Chondrocyte (in vitro differentiated cells): ENCODE measurements at regions not wholly inside any gene's neighbourhood (a gene's known extent, or its start where the extent isn't known, plus 50 kb on each side); places are given as distances from the start of the nearest gene placed in this dataset.

ENCODE experiments used
- DNase-seq: peaks from one replicate; pipeline ENCODE4 v3.0.0; 2021; ENCODE audit warnings: mixed read lengths, low spot score
- H3K27ac Mint-ChIP-seq: one replicate; pipeline ENCODE4 v1.8.0; 2021; ENCODE audit warnings: mild to moderate bottlenecking, moderate library complexity, mixed read lengths; ENCODE audit not compliant: unreplicated experiment
- H3K27me3 Mint-ChIP-seq: 2 replicates; pipeline ENCODE4 v1.8.0; 2021; ENCODE audit warnings: low read depth, mixed read lengths
- H3K36me3 Mint-ChIP-seq: 2 replicates; pipeline ENCODE4 v1.8.0; 2021; ENCODE audit warnings: low read depth, mixed read lengths
- H3K4me1 Mint-ChIP-seq: 2 replicates; pipeline ENCODE4 v1.8.0; 2021; ENCODE audit warnings: low read depth, mild to moderate bottlenecking, mixed read lengths
- H3K4me3 Mint-ChIP-seq: one replicate; pipeline ENCODE4 v1.8.0; 2021; ENCODE audit warnings: mild to moderate bottlenecking, moderate library complexity, mixed read lengths; ENCODE audit not compliant: unreplicated experiment
- H3K9me3 Mint-ChIP-seq: 2 replicates; pipeline ENCODE4 v1.8.0; 2021; ENCODE audit warnings: low read depth, mixed read lengths
- TF ChIP-seq, protein P1 (sequence below): fragments of 200-600 bp; sonication (generic); IDR thresholded peaks from 2 replicates; pipeline ENCODE4 v1.5.0; 2021; ENCODE audit warnings: antibody characterized with exemption, mild to moderate bottlenecking, moderate library complexity

- H3K4me3 Mint-ChIP-seq, result no peak overlapping the region
These were observed 525.5 kb upstream of the RGMA start for GRCh38 chr15:93614386-93615104.

GRCh38 chr15:93613386-93613785 is 524.4 kb upstream of the RGMA start:
- H3K27me3 Mint-ChIP-seq, result peaks cover 11% of the 10 kb centered on the region
- H3K27ac Mint-ChIP-seq, result no peak overlapping the region
- H3K4me1 Mint-ChIP-seq, result no peaks in the 10 kb centered on the region
- no peaks in the 10 kb centered on the region for H3K36me3 Mint-ChIP-seq
- H3K4me3 Mint-ChIP-seq, result no peak overlapping the region
- TF ChIP-seq, protein P1, sequence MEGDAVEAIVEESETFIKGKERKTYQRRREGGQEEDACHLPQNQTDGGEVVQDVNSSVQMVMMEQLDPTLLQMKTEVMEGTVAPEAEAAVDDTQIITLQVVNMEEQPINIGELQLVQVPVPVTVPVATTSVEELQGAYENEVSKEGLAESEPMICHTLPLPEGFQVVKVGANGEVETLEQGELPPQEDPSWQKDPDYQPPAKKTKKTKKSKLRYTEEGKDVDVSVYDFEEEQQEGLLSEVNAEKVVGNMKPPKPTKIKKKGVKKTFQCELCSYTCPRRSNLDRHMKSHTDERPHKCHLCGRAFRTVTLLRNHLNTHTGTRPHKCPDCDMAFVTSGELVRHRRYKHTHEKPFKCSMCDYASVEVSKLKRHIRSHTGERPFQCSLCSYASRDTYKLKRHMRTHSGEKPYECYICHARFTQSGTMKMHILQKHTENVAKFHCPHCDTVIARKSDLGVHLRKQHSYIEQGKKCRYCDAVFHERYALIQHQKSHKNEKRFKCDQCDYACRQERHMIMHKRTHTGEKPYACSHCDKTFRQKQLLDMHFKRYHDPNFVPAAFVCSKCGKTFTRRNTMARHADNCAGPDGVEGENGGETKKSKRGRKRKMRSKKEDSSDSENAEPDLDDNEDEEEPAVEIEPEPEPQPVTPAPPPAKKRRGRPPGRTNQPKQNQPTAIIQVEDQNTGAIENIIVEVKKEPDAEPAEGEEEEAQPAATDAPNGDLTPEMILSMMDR, result no peak
- peaks cover 5% of the 10 kb centered on the region for H3K9me3 Mint-ChIP-seq
- no peak for DNase-seq

More at GRCh38 chr15:93614386-93615104, 525.5 kb upstream of the RGMA start:
- no peak for DNase-seq
- Mint-ChIP-seq H3K27me3 (peaks cover 19% of the 10 kb centered on the region), H3K4me1 (no peaks in the 10 kb centered on the region), H3K27ac (no peak overlapping the region), H3K36me3 (no peaks in the 10 kb centered on the region), H3K9me3 (peaks cover 5% of the 10 kb centered on the region)
- TF ChIP-seq, protein P1, result no peak

GRCh38 chr15:93612953-93613352 is 523.9 kb upstream of the RGMA start:
- no peak overlapping the region for H3K4me3 Mint-ChIP-seq
- H3K36me3 Mint-ChIP-seq, result no peaks in the 10 kb centered on the region
- peaks cover 14% of the 10 kb centered on the region for H3K27me3 Mint-ChIP-seq
- DNase-seq, result no peak
- H3K9me3 Mint-ChIP-seq, result peaks cover 5% of the 10 kb centered on the region
- H3K27ac Mint-ChIP-seq, result no peak overlapping the region
- H3K4me1 Mint-ChIP-seq, result no peaks in the 10 kb centered on the region
- TF ChIP-seq, protein P1, result no peak

- no peaks in the 10 kb centered on the region for H3K36me3 Mint-ChIP-seq
- H3K4me1 Mint-ChIP-seq, result no peaks in the 10 kb centered on the region
- DNase-seq, result no peak
- TF ChIP-seq, protein P1, result no peak
- H3K4me3 Mint-ChIP-seq, result no peak overlapping the region
- peaks cover 5% of the 10 kb centered on the region for H3K9me3 Mint-ChIP-seq
- peaks cover 9% of the 10 kb centered on the region for H3K27me3 Mint-ChIP-seq
- H3K27ac Mint-ChIP-seq, result no peak overlapping the region
These were observed 521.9 kb upstream of the RGMA start for GRCh38 chr15:93610944-93611343.

DNA sequence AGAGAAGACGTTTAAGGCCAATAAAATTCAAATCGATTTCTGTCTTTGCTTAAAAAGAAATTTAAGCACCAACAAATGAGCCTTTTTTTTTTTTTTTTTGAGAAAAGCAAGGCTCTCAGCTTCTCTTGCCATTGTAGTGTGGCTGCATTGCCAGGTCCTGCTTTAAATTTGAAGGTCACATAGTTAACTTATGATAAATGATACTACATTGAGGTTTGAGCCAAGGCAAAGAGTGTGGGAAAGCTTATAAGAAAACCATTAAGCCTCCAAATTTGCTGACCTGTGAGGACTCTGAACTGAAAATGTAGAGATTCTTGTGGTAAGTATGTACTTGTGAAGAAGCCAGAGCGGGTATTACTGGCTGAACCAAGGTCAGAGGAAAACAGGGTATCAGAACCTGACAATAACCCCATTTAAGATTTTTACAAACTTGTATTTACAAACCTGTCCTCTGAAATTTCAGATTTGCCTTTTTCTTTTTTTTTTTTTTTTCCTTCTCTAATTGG is 519.7 kb upstream of the RGMA start:
- H3K27me3 Mint-ChIP-seq, result peaks cover 14% of the 10 kb centered on the region
- TF ChIP-seq, protein P1, result no peak

More for the DNA sequence above, 519.7 kb upstream of the RGMA start:
- Mint-ChIP-seq H3K36me3 (no peaks in the 10 kb centered on the region), H3K4me1 (no peaks in the 10 kb centered on the region), H3K4me3 (no peak overlapping the region), H3K9me3 (peaks cover 5% of the 10 kb centered on the region), H3K27ac (no peak overlapping the region)
- no peak for DNase-seq
